ENCODE measurements at regions not wholly inside any gene's neighbourhood (a gene's known extent, or its start where the extent isn't known, plus 50 kb on each side); places are given as distances from the start of the nearest gene placed in this dataset.

DNA sequence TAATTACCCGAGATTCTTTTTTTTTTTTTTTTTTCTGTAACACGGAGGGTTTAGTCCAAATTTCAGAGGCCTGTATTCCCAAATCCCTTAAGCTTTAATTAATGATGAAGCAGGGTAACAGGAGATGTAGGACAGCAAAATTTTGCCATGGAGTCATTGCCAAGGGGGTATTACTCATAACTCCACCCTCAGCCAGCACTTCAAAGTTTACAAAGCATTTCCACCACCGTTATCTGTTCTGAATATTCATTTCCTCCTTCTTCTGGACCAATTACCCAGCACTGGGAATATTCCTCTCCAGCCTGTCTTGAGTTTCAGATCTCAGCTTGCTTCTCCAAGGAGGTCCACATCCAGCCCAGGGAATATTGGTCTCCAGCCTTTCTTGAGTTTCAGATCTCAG lies 747.5 kb upstream of the EEF2KMT start:
- H3K27ac ChIP-seq = no peak overlapping the region
- no peak overlapping the region for H3K4me3 ChIP-seq
- no peak for DNase-seq (ENCODE audit: low spot score)
- no peaks in the 10 kb centered on the region for H3K27me3 ChIP-seq (replicated peaks; ENCODE audit: insufficient read depth)
- no peaks in the 10 kb centered on the region for H3K36me3 ChIP-seq
- TF ChIP-seq, protein P1, sequence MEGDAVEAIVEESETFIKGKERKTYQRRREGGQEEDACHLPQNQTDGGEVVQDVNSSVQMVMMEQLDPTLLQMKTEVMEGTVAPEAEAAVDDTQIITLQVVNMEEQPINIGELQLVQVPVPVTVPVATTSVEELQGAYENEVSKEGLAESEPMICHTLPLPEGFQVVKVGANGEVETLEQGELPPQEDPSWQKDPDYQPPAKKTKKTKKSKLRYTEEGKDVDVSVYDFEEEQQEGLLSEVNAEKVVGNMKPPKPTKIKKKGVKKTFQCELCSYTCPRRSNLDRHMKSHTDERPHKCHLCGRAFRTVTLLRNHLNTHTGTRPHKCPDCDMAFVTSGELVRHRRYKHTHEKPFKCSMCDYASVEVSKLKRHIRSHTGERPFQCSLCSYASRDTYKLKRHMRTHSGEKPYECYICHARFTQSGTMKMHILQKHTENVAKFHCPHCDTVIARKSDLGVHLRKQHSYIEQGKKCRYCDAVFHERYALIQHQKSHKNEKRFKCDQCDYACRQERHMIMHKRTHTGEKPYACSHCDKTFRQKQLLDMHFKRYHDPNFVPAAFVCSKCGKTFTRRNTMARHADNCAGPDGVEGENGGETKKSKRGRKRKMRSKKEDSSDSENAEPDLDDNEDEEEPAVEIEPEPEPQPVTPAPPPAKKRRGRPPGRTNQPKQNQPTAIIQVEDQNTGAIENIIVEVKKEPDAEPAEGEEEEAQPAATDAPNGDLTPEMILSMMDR (IDR thresholded peaks at IDR 0.05) = no peak
- no peak for TF ChIP-seq POLR2A (IDR thresholded peaks at IDR 0.05)
- no peak for TF ChIP-seq POLR2AphosphoS5 (IDR thresholded peaks at IDR 0.05)
- no peaks in the 10 kb centered on the region for H3K4me1 ChIP-seq (replicated peaks)
- 33% methylated on average over 3 of the region's 3 CpGs for WGBS
- intact Hi-C loops (cut with DNase I) = no loop called here
- no peaks in the 10 kb centered on the region for H3K9me3 ChIP-seq

DNA sequence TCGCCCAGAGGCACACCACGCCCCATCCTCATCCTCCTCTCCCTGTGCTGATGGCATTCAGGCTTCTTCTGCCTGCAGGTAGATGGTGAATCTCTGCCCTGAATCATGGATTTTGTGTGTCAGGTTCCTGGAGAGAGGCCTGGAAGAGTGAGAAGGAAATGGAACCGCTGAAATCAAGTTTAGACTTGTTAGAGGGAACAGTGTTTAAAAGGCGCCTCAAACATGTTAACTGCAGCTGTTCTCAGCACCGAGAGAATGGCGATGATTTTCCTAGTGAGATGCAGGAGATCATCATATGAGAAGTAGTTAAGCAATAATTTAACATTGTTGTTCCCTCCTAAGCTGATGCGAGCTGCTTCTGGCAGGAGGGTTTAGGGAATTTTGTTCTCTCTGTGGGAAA lies 744.4 kb upstream of the EEF2KMT start:
- Histone ChIP-seq H3K36me3 (no peaks in the 10 kb centered on the region), H3K4me3 (no peak overlapping the region), H3K27ac (no peak overlapping the region), H3K27me3 (replicated peaks; ENCODE audit: insufficient read depth) (no peaks in the 10 kb centered on the region), H3K9me3 (no peaks in the 10 kb centered on the region), H3K4me1 (replicated peaks) (no peaks in the 10 kb centered on the region)
- intact Hi-C loops (cut with DNase I) = no loop called here
- TF ChIP-seq, protein P1 (IDR thresholded peaks at IDR 0.05) = no peak
- no peak for TF ChIP-seq POLR2AphosphoS5 (IDR thresholded peaks at IDR 0.05)
- TF ChIP-seq POLR2A (IDR thresholded peaks at IDR 0.05) = no peak
- WGBS = 38% methylated on average over 7 of the region's 7 CpGs
- no peak for DNase-seq (ENCODE audit: low spot score)

DNA sequence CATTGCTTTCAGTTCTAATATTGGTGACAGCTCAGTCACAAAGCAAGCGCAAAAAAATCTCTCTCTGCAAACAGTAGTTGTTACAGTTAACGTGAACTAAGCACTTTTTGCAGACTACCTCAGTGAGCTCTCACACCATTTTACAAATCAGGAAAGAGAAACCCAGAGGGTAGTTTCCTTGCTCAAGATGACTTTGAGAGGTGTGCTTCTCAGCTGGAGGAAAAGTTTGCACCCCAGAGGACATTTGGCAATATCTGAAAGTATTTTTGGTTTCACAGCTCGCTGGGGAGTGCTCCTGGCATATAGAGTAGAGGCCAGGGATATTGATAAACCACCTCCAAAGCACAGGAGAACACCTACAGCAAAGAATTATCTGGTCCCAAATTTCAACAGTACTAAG lies 741.1 kb upstream of the EEF2KMT start:
- DNase-seq (ENCODE audit: low spot score) = no peak
- 83% methylated on average over 3 of the region's 3 CpGs for WGBS
- H3K4me3 ChIP-seq = no peak overlapping the region
- TF ChIP-seq, protein P1 (IDR thresholded peaks at IDR 0.05) = no peak
- no peak for TF ChIP-seq POLR2A (IDR thresholded peaks at IDR 0.05)
- TF ChIP-seq POLR2AphosphoS5 (IDR thresholded peaks at IDR 0.05) = no peak
- no peak overlapping the region for H3K27ac ChIP-seq
- intact Hi-C loops (cut with DNase I) = no loop called here
- no peaks in the 10 kb centered on the region for H3K36me3 ChIP-seq
- no peaks in the 10 kb centered on the region for H3K9me3 ChIP-seq
- H3K4me1 ChIP-seq (replicated peaks) = no peaks in the 10 kb centered on the region
- H3K27me3 ChIP-seq (replicated peaks; ENCODE audit: insufficient read depth) = no peaks in the 10 kb centered on the region

DNA sequence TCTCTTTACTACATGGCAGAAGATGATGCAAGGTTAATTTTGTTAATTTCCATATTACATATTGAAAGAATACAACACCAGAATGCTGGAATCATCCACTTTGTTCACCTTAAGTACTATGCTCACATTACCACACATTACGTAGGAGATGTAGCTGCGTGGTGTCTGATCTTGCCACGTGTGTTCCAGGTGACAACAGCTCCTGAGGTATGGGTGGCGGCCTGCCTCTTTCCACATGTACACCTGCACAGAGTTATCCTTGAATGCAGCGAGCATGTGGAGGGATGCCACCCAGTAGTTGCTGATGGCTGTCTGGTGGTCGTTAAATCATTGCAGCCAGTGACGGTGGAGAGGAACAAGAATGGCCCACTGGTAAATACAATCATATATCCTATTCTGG lies 740.5 kb upstream of the EEF2KMT start:
- TF ChIP-seq, protein P1 (IDR thresholded peaks at IDR 0.05) = no peak
- TF ChIP-seq POLR2A (IDR thresholded peaks at IDR 0.05) (no peak), POLR2AphosphoS5 (IDR thresholded peaks at IDR 0.05) (no peak)
- Histone ChIP-seq H3K9me3 (no peaks in the 10 kb centered on the region), H3K36me3 (no peaks in the 10 kb centered on the region), H3K4me3 (no peak overlapping the region), H3K4me1 (replicated peaks) (no peaks in the 10 kb centered on the region), H3K27me3 (replicated peaks; ENCODE audit: insufficient read depth) (no peaks in the 10 kb centered on the region), H3K27ac (no peak overlapping the region)
- whole genome bisulfite sequencing = 71% methylated on average over 7 of the region's 7 CpGs
- intact Hi-C loops (cut with DNase I) = no loop called here
- DNase-seq (ENCODE audit: low spot score) = no peak

DNA sequence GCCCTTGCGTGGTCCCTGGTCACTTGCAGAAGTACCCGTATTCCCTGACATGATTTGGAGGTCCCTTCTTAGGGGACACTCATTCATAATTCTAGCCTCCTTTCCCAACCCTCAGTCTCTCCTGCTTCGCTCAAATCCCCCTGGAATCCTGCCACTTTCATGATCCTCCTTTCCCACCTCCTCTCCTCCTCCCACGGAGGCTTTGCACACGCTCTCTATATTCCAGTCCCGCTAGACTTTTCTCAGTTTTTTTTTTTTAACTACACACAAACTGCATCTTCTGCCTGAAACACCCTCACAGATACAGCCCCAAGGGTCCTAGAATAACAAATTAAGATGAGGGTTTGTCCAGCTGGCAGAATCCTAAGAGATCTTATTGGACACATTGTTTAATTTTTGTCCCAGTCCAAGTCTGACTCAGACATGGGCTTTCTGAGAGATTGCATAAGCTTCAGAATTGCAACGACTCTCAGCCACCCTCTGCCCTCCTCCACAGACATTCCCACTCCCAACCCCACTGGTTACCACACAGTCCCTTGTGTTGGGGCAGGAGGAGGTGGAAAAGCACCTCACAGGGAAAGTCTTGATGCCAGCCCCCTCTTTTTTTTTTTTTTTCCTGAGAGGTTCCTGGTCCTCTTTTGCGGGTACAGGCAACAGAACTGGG lies 739.5 kb upstream of the EEF2KMT start:
- intact Hi-C loops (cut with DNase I) = no loop called here
- WGBS = 63% methylated on average over 8 of the region's 8 CpGs
- Histone ChIP-seq H3K4me1 (replicated peaks) (no peaks in the 10 kb centered on the region), H3K27me3 (replicated peaks; ENCODE audit: insufficient read depth) (no peaks in the 10 kb centered on the region), H3K27ac (no peak overlapping the region), H3K36me3 (no peaks in the 10 kb centered on the region), H3K9me3 (no peaks in the 10 kb centered on the region), H3K4me3 (no peak overlapping the region)
- DNase-seq (ENCODE audit: low spot score) = no peak
- no peak for TF ChIP-seq POLR2A (IDR thresholded peaks at IDR 0.05)
- TF ChIP-seq, protein P1 (IDR thresholded peaks at IDR 0.05) = no peak
- no peak for TF ChIP-seq POLR2AphosphoS5 (IDR thresholded peaks at IDR 0.05)
